ENCODE measurements at regions not wholly inside any gene's neighbourhood (a gene's known extent, or its start where the extent isn't known, plus 50 kb on each side); places are given as distances from the start of the nearest gene placed in this dataset.

DNA sequence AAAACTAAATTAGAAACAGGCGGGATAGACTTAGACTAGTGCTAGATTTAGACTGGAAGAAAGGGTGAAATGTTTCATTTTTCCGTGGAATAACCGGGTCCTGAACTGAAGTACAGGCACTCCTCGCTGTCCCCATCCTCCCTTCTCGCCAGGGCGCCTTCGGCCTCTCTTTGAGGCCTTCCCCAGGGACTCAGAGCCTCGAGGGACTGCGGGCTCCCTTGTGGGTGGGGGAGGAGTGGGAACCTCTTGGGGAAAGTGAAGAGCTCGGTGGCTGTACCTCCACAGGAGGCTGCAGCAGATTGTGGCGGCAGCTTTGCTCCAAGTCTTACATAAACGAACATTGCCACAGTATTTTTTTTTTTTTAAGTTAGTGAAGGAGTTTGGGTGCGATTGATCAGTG lies 1988.8 kb upstream of the FLRT2 start:
- no peak overlapping the region for H3K4me3 Mint-ChIP-seq
- peaks cover under 1% of the 10 kb centered on the region for H3K27me3 Mint-ChIP-seq (ENCODE audit: low read depth)
- no peaks in the 10 kb centered on the region for H3K36me3 Mint-ChIP-seq (ENCODE audit: low read depth)
- no peaks in the 10 kb centered on the region for H3K9me3 Mint-ChIP-seq
- H3K27ac Mint-ChIP-seq, result no peak overlapping the region
- H3K4me1 Mint-ChIP-seq, result no peaks in the 10 kb centered on the region
- TF ChIP-seq, protein P1, sequence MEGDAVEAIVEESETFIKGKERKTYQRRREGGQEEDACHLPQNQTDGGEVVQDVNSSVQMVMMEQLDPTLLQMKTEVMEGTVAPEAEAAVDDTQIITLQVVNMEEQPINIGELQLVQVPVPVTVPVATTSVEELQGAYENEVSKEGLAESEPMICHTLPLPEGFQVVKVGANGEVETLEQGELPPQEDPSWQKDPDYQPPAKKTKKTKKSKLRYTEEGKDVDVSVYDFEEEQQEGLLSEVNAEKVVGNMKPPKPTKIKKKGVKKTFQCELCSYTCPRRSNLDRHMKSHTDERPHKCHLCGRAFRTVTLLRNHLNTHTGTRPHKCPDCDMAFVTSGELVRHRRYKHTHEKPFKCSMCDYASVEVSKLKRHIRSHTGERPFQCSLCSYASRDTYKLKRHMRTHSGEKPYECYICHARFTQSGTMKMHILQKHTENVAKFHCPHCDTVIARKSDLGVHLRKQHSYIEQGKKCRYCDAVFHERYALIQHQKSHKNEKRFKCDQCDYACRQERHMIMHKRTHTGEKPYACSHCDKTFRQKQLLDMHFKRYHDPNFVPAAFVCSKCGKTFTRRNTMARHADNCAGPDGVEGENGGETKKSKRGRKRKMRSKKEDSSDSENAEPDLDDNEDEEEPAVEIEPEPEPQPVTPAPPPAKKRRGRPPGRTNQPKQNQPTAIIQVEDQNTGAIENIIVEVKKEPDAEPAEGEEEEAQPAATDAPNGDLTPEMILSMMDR (IDR thresholded peaks at IDR 0.05; ENCODE audit: unreplicated experiment in 3 of 3), result no peak

DNA sequence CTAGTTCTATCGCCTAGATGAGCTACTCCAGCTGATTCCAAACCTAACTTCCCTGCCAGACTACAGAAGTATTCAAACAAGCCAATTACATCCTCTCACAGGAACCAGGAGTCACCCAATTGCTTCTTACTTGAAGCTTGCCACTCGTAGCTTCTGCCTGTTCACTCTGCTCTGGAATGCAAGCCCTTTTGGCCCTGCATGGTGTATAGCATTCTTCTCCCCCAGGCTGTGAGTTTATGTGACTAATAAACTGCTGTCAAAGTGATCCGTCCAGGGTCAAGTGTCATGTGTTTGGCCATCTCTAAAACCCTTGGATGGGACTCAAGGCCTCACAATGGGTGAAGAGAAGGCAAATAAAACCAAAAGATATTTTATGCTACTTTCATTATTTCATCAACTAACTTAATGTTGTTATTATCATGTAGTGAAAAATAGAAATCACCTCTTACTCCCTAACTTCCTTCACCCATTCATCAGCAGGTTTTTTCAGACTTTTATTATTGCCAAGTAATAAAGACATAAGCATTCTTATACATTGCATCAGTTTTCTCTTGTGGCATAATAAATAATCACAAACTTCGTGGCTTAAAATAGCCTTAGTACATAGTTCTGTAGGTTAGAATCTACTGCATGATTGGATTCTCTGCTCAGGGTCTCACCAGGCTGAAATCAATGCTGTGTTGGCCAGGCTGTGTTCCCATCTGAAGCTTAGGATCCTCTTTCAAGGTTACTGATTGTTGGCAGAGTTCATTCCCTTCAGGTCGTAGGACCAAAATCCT lies 1981.7 kb upstream of the FLRT2 start:
- TF ChIP-seq, protein P1 (IDR thresholded peaks at IDR 0.05; ENCODE audit: unreplicated experiment in 3 of 3), result no peak
- H3K36me3 Mint-ChIP-seq (ENCODE audit: low read depth), result no peaks in the 10 kb centered on the region
- peaks cover 3% of the 10 kb centered on the region for H3K27me3 Mint-ChIP-seq (ENCODE audit: low read depth)
- no peak overlapping the region for H3K4me3 Mint-ChIP-seq
- H3K9me3 Mint-ChIP-seq, result no peaks in the 10 kb centered on the region
- peak overlapping the region; percentile 2 to 51 (median 16) for H3K27ac Mint-ChIP-seq
- H3K4me1 Mint-ChIP-seq, result peaks cover 12% of the 10 kb centered on the region

DNA sequence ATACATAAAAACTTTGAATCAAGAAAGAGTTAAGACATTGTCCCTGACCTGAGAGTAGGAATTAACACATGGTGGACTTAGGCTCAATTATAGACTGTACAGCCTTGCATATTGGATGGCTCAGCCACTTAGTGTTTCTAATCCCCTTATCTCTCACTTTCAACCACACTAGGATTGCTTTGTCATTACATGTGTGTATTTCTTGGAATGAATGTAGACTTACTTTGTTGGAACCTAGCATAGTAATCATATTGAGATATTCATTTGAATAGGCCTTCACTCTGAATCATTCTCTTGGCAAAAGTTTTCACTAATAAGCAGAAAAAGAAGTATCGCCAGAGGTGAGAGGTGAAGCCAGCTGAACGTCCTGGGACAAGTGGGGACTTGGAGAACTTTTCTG lies 1973.9 kb upstream of the FLRT2 start:
- Mint-ChIP-seq H3K27ac (no peak overlapping the region), H3K36me3 (ENCODE audit: low read depth) (no peaks in the 10 kb centered on the region), H3K27me3 (ENCODE audit: low read depth) (no peaks in the 10 kb centered on the region), H3K9me3 (no peaks in the 10 kb centered on the region), H3K4me3 (no peak overlapping the region), H3K4me1 (no peaks in the 10 kb centered on the region)
- TF ChIP-seq, protein P1 (IDR thresholded peaks at IDR 0.05; ENCODE audit: unreplicated experiment in 3 of 3), result no peak

DNA sequence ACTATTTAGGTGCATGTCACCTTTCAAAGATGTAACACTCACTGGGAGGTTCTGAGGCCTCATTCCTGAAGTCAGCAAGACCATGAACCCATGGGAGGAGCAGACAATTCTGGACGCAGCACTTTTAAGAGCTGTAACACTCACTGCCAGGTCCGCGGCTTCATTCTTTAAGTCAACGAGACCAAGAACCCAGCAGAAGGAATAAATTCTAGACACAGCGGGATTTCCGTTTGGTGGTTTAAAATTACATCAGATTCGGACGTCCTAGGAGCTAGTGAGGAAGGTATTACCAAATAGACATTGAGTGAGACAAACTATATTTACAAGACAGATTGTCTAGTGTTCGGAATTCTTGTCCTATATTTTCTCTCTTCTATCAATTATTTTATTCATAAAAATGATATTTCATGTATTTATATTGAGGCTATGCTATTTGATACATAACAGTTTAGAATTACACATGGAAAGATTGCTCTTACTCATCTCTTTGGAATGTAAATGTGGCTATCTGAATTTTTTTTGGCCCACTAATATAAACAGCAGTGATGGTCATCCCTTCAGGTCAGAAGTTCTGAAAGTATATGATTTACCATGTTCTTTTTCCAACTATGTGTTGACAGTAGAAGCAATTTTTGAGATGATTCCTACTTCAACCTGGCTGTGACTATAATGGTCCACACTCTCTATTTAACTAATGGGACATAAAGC lies 1973.0 kb upstream of the FLRT2 start:
- TF ChIP-seq, protein P1 (IDR thresholded peaks at IDR 0.05; ENCODE audit: unreplicated experiment in 3 of 3), result no peak
- Mint-ChIP-seq H3K27ac (no peak overlapping the region), H3K4me1 (no peaks in the 10 kb centered on the region)

DNA sequence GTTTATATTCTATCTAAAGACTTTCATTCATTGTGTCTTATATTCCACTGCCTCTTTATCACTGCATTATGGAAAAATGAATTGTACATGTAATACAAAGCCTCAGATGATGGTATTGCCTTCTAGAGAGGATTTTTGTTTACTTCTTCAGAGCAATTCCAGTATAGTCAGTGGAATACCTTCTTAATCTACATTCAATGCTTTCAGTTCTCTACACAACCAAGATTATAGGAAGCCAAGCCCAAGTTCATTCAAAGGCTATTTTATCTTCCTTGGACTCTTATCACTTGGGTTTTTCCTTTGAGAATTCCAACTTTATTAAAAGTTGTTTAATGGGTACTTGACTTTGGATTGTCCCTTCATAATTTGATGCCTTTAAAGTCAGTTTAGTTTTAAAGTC lies 1971.0 kb upstream of the FLRT2 start:
- TF ChIP-seq, protein P1 (IDR thresholded peaks at IDR 0.05; ENCODE audit: unreplicated experiment in 3 of 3), result no peak
- no peak overlapping the region for H3K4me3 Mint-ChIP-seq
- no peak overlapping the region for H3K27ac Mint-ChIP-seq
- H3K27me3 Mint-ChIP-seq (ENCODE audit: low read depth), result no peaks in the 10 kb centered on the region
- no peaks in the 10 kb centered on the region for H3K9me3 Mint-ChIP-seq
- no peaks in the 10 kb centered on the region for H3K36me3 Mint-ChIP-seq (ENCODE audit: low read depth)
- no peaks in the 10 kb centered on the region for H3K4me1 Mint-ChIP-seq

More for the DNA sequence above, 1973.0 kb upstream of the FLRT2 start:
- Mint-ChIP-seq H3K36me3 (ENCODE audit: low read depth) (no peaks in the 10 kb centered on the region), H3K4me3 (no peak overlapping the region), H3K9me3 (no peaks in the 10 kb centered on the region), H3K27me3 (ENCODE audit: low read depth) (no peaks in the 10 kb centered on the region)
